SK-N-SH (cell line): ENCODE measurements at regions not wholly inside any gene's neighbourhood (a gene's known extent, or its start where the extent isn't known, plus 50 kb on each side); places are given as distances from the start of the nearest gene placed in this dataset.

Experiments used
- CHD2 ChIP-seq: fragments of 150-350 bp; IDR thresholded peaks from 2 replicates; pipeline ENCODE4 v1.6.1; 2018; ENCODE audit warnings: low read length; ENCODE audit not compliant: partially characterized antibody
- EP300 ChIP-seq, 2 experiments: IDR thresholded peaks; 2 replicates each; pipeline versions ENCODE4 v1.4.0 to v1.6.1; 2012; ENCODE audit warnings: borderline replicate concordance in 1 of 2, low read depth in 1 of 2, low read length in 1 of 2
- GABPA ChIP-seq: IDR thresholded peaks from 2 replicates; pipeline ENCODE4 v1.4.0; 2012; ENCODE audit warnings: low read depth, mild to moderate bottlenecking
- JUND ChIP-seq: IDR thresholded peaks from 2 replicates; pipeline ENCODE4 v1.4.0; 2012
- MAX ChIP-seq: IDR thresholded peaks from 2 replicates; pipeline ENCODE4 v1.4.0; 2012; ENCODE audit warnings: low read depth
- NRF1 ChIP-seq: IDR thresholded peaks from 2 replicates; pipeline ENCODE4 v1.6.1; 2012; ENCODE audit warnings: low read depth, mild to moderate bottlenecking, low read length
- RAD21 ChIP-seq: IDR thresholded peaks from 2 replicates; pipeline ENCODE4 v1.6.1; 2012; ENCODE audit warnings: mild to moderate bottlenecking, low read length
- RCOR1 ChIP-seq: fragments of 150-350 bp; IDR thresholded peaks from 2 replicates; pipeline ENCODE4 v1.6.1; 2017; ENCODE audit warnings: antibody characterized with exemption, low read length
- SIN3A ChIP-seq: IDR thresholded peaks from 2 replicates; pipeline ENCODE4 v1.6.1; 2012; ENCODE audit warnings: low read depth, mild to moderate bottlenecking, low read length, moderate library complexity, borderline replicate concordance
- ZBTB33 ChIP-seq: IDR thresholded peaks from 2 replicates; pipeline ENCODE4 v1.4.0; 2012; ENCODE audit warnings: low read depth, borderline replicate concordance
- TF ChIP-seq, protein P1 (sequence below): fragments of 200-600 bp; sonication (generic); IDR thresholded peaks from 2 replicates; pipeline ENCODE4 v1.6.1; 2017; ENCODE audit warnings: antibody characterized with exemption, mild to moderate bottlenecking, moderate library complexity
- TF ChIP-seq, protein P2 (sequence below): fragments of 150-350 bp; IDR thresholded peaks from 2 replicates; pipeline ENCODE4 v1.6.1; 2016; ENCODE audit warnings: mild to moderate bottlenecking, low read depth, low read length

DNA sequence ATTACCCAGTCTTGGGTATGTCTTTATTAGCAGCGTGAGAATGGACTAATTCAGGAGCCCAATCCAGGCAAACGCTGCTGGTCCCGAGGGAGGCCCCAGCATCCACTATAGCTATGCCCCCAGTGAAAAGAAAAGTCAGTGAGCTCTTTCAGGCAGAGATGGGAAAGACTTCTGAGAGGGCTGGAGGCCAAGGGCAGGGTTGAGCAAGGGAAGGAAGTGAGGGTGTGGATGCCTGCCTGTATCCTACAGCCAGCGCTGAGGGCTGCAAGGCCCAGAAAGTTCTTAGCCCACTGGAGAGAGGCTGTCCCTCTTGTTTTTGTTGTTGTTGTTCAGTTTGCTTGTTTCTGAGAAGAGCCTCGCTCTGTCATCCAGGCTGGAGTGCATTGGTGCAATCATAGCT lies 261.6 kb downstream of the ZEB1 start:
- TF ChIP-seq, protein P1, sequence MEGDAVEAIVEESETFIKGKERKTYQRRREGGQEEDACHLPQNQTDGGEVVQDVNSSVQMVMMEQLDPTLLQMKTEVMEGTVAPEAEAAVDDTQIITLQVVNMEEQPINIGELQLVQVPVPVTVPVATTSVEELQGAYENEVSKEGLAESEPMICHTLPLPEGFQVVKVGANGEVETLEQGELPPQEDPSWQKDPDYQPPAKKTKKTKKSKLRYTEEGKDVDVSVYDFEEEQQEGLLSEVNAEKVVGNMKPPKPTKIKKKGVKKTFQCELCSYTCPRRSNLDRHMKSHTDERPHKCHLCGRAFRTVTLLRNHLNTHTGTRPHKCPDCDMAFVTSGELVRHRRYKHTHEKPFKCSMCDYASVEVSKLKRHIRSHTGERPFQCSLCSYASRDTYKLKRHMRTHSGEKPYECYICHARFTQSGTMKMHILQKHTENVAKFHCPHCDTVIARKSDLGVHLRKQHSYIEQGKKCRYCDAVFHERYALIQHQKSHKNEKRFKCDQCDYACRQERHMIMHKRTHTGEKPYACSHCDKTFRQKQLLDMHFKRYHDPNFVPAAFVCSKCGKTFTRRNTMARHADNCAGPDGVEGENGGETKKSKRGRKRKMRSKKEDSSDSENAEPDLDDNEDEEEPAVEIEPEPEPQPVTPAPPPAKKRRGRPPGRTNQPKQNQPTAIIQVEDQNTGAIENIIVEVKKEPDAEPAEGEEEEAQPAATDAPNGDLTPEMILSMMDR = no peak
- no peak for TF ChIP-seq MAX
- TF ChIP-seq SIN3A = no peak
- TF ChIP-seq NRF1 = no peak
- no peak for TF ChIP-seq JUND
- TF ChIP-seq ZBTB33 = no peak
- TF ChIP-seq, protein P2, sequence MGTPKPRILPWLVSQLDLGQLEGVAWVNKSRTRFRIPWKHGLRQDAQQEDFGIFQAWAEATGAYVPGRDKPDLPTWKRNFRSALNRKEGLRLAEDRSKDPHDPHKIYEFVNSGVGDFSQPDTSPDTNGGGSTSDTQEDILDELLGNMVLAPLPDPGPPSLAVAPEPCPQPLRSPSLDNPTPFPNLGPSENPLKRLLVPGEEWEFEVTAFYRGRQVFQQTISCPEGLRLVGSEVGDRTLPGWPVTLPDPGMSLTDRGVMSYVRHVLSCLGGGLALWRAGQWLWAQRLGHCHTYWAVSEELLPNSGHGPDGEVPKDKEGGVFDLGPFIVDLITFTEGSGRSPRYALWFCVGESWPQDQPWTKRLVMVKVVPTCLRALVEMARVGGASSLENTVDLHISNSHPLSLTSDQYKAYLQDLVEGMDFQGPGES = no peak
- no peak for TF ChIP-seq RAD21
- TF ChIP-seq EP300 (IDR thresholded peaks at IDR 0.05; ENCODE audit: borderline replicate concordance in 1 of 2, low read depth in 1 of 2, low read length in 1 of 2) = no peak
- TF ChIP-seq CHD2 = no peak
- no peak for TF ChIP-seq GABPA
- TF ChIP-seq RCOR1 = no peak
